Parathyroid adenoma (tissue), 2 donors: ENCODE measurements at regions not wholly inside any gene's neighbourhood (a gene's known extent, or its start where the extent isn't known, plus 50 kb on each side); places are given as distances from the start of the nearest gene placed in this dataset.

Experiments
- H2AFZ ChIP-seq: fragments of 300-600 bp; sonication (generic); one replicate; pipeline ENCODE4 v1.7.0; 2017; ENCODE audit warnings: antibody characterized with exemption, mild to moderate bottlenecking
- H3K27ac ChIP-seq: fragments of 300-600 bp; sonication (generic); one replicate; pipeline ENCODE4 v1.7.0; 2017
- H3K27me3 ChIP-seq: fragments of 300-600 bp; sonication (generic); one replicate; pipeline ENCODE4 v1.7.0; 2017; ENCODE audit warnings: low read length; ENCODE audit not compliant: control insufficient read depth, insufficient read depth
- H3K36me3 ChIP-seq: fragments of 300-600 bp; sonication (generic); one replicate; pipeline ENCODE4 v1.7.0; 2017; ENCODE audit warnings: low read length; ENCODE audit not compliant: control insufficient read depth, insufficient read depth
- H3K4me1 ChIP-seq: fragments of 300-600 bp; sonication (generic); one replicate; pipeline ENCODE4 v1.7.0; 2017; ENCODE audit warnings: control low read depth
- H3K4me2 ChIP-seq: fragments of 300-600 bp; sonication (generic); one replicate; pipeline ENCODE4 v1.7.0; 2017; ENCODE audit warnings: low read length
- H3K4me3 ChIP-seq: fragments of 300-600 bp; sonication (generic); one replicate; pipeline ENCODE4 v1.7.0; 2017; ENCODE audit warnings: low read depth, low read length
- H3K79me2 ChIP-seq: fragments of 300-600 bp; sonication (generic); one replicate; pipeline ENCODE4 v1.7.0; 2017; ENCODE audit warnings: control low read depth
- H3K9ac ChIP-seq: fragments of 300-600 bp; sonication (generic); one replicate; pipeline ENCODE4 v1.7.0; 2017; ENCODE audit warnings: mild to moderate bottlenecking
- H3K9me3 ChIP-seq: fragments of 300-600 bp; sonication (generic); one replicate; pipeline ENCODE4 v1.7.0; 2017; ENCODE audit warnings: low read length; ENCODE audit not compliant: control insufficient read depth
- TF ChIP-seq, protein P1 (sequence below): fragments of 300-600 bp; sonication (generic); IDR thresholded peaks from one replicate; pipeline ENCODE4 v1.7.0; 2017; ENCODE audit warnings: antibody characterized with exemption, mild to moderate bottlenecking
- donor health status: primary hyperparathyroidism.

DNA sequence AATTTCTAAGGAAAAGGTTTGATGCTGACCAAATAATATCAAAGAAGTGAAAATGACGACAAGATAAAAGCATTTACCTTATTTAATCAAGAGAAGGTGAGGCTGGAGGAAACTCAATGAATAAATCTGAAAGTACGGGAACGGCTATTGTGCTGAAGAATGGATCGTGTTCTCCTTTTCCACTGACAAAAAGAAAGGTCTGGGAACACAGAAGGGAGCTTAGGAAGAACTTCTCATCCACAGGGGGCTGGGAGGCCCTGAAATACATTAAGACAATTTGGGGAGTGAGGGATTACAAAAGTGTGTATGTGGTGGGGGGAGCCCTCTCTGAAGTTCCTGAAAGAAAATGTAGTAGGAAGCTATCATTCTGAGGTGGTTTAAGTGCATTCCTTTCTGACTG, 582.3 kb downstream of the SLC4A3 start:
- no peak overlapping the region for H3K4me3 ChIP-seq
- no peaks in the 10 kb centered on the region for H3K27me3 ChIP-seq
- H3K9ac ChIP-seq: no peak overlapping the region
- no peak overlapping the region for H2AFZ ChIP-seq
- H3K27ac ChIP-seq: no peak overlapping the region
- no peaks in the 10 kb centered on the region for H3K36me3 ChIP-seq
- H3K9me3 ChIP-seq: no peaks in the 10 kb centered on the region
- no peaks in the 10 kb centered on the region for H3K4me1 ChIP-seq
- TF ChIP-seq, protein P1, sequence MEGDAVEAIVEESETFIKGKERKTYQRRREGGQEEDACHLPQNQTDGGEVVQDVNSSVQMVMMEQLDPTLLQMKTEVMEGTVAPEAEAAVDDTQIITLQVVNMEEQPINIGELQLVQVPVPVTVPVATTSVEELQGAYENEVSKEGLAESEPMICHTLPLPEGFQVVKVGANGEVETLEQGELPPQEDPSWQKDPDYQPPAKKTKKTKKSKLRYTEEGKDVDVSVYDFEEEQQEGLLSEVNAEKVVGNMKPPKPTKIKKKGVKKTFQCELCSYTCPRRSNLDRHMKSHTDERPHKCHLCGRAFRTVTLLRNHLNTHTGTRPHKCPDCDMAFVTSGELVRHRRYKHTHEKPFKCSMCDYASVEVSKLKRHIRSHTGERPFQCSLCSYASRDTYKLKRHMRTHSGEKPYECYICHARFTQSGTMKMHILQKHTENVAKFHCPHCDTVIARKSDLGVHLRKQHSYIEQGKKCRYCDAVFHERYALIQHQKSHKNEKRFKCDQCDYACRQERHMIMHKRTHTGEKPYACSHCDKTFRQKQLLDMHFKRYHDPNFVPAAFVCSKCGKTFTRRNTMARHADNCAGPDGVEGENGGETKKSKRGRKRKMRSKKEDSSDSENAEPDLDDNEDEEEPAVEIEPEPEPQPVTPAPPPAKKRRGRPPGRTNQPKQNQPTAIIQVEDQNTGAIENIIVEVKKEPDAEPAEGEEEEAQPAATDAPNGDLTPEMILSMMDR: no peak
- H3K79me2 ChIP-seq: no peaks in the 10 kb centered on the region
- H3K4me2 ChIP-seq: no peak overlapping the region

DNA sequence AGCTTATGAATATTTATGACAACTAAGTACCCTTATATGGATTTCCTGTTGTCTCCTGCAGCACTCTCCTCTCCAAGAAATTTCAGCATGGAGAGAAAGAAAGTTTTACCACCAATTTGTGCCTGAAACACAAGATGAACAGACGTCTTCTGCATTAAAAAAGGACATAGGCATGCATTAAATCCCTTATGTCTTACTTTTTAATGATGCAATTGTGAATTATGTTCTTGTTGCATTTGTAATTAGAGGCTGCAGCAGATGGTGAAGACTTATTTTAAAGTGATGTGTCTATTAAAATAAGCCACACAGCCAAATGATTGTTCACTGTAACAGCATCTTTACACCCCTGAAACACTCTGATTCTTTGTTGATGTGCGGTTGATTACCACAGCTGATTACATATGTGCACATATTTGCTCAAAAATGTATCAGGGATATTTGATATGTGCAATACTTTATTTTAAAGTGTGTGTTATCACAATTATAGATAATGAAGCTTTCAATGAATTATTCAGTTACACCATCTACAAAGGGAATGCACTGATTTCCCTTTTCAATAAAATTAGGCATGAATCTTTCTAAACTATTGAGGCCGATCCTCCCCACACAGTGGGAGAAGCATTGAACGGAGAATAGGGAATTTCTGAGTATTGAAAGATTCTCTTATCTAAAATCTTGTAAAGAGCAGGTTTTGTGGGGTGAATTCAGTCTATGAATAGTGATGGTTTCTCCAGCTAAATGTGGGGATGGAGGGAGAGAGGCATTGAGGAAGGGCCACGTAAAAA, 585.1 kb downstream of the SLC4A3 start:
- no peaks in the 10 kb centered on the region for H3K36me3 ChIP-seq
- H3K4me3 ChIP-seq: no peak overlapping the region

DNA sequence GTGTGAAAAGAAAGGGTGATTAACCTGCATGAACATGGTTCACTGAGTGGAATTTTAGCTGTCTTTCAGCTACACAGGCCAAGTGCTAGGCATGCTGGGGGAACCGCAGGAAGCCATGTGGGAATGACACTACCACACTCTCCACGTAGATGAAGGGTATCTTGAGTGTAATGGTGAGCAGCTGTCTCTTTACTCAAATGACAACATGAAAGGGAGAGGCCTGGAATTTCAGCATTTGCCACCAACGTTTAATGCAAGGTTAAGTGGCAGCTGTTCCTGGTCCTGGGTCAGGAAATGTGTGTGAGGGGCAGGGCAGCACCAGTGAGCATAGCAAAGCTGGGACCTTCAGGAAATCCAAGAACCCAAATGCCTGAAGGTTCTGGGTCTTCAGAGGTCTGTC, 588.4 kb downstream of the SLC4A3 start:
- TF ChIP-seq, protein P1: no peak
- no peak overlapping the region for H3K9ac ChIP-seq
- H3K27ac ChIP-seq: no peak overlapping the region

More for the DNA sequence above, 585.1 kb downstream of the SLC4A3 start:
- TF ChIP-seq, protein P1: no peak
- Histone ChIP-seq H3K9ac (no peak overlapping the region), H3K4me2 (no peak overlapping the region), H3K27ac (no peak overlapping the region), H3K4me1 (no peaks in the 10 kb centered on the region), H2AFZ (no peak overlapping the region), H3K27me3 (no peaks in the 10 kb centered on the region), H3K9me3 (no peaks in the 10 kb centered on the region), H3K79me2 (no peaks in the 10 kb centered on the region)

DNA sequence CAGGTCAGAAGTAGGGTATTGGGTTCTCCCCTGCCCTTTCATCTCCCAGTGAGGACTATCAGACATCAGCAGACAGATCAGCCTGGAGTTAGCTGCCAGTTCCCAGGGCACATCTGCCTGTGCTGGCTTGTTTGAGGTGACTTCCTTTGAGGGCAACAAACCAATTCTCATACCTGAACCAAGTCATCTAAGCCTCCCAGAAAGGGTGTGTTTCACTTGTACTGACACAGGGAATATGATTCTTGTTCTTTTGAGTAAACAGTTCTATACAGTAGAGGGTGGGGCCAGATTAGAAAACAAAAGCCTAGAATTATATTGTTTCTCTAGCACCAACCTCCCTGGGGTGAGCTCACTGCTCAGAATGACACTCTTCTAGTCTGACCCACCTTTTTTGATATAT, 591.9 kb downstream of the SLC4A3 start:
- H3K4me1 ChIP-seq: no peaks in the 10 kb centered on the region
- H2AFZ ChIP-seq: no peak overlapping the region
- H3K4me3 ChIP-seq: no peak overlapping the region
- no peak overlapping the region for H3K27ac ChIP-seq
- H3K9me3 ChIP-seq: no peaks in the 10 kb centered on the region
- H3K9ac ChIP-seq: no peak overlapping the region
- no peaks in the 10 kb centered on the region for H3K36me3 ChIP-seq
- H3K79me2 ChIP-seq: no peaks in the 10 kb centered on the region
- no peaks in the 10 kb centered on the region for H3K27me3 ChIP-seq
- TF ChIP-seq, protein P1: no peak
- no peak overlapping the region for H3K4me2 ChIP-seq

More for the DNA sequence above, 588.4 kb downstream of the SLC4A3 start:
- no peak overlapping the region for H3K4me3 ChIP-seq
- H3K27me3 ChIP-seq: no peaks in the 10 kb centered on the region
- H3K9me3 ChIP-seq: no peaks in the 10 kb centered on the region
- H2AFZ ChIP-seq: no peak overlapping the region
- H3K4me1 ChIP-seq: no peaks in the 10 kb centered on the region
- H3K79me2 ChIP-seq: no peaks in the 10 kb centered on the region
- H3K4me2 ChIP-seq: no peak overlapping the region
- H3K36me3 ChIP-seq: no peaks in the 10 kb centered on the region

DNA sequence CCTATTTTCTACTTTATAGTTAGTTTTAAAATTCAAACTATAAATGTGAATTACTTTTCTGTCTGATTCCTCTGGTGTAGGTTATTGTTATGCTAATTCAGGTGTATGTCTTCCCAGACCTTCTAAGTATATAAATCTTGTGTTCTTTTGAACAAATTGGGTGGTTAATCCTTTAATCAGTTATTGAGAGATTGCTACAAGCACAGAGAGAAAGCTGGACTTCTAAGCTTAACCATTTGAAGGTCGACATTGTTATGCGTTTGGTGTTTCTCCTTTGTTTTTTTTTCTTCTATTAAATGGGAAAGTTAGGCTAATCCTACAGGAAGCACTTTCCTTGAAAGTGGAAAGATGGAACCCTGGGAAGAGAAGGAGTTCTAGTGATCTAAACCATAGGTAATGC, 592.6 kb downstream of the SLC4A3 start:
- H3K4me1 ChIP-seq: no peaks in the 10 kb centered on the region
- no peak overlapping the region for H3K9ac ChIP-seq
- H3K4me3 ChIP-seq: no peak overlapping the region
- no peak overlapping the region for H2AFZ ChIP-seq
- no peaks in the 10 kb centered on the region for H3K9me3 ChIP-seq
- H3K36me3 ChIP-seq: no peaks in the 10 kb centered on the region
- no peak overlapping the region for H3K27ac ChIP-seq
- TF ChIP-seq, protein P1: no peak
- no peaks in the 10 kb centered on the region for H3K79me2 ChIP-seq
- no peaks in the 10 kb centered on the region for H3K27me3 ChIP-seq
- no peak overlapping the region for H3K4me2 ChIP-seq
